Sigmoid colon (tissue), 6 donors: ENCODE measurements at regions not wholly inside any gene's neighbourhood (a gene's known extent, or its start where the extent isn't known, plus 50 kb on each side); places are given as distances from the start of the nearest gene placed in this dataset.

Source experiments
- DNase-seq: peaks from one replicate; pipeline ENCODE4 v3.0.0-alpha.2; 2019
- H3K27ac ChIP-seq, 4 donors: fragments of 200-600 bp; sonication (generic); one replicate each; pipeline ENCODE4 v1.5.1; 2016 to 2019; ENCODE audit warnings: mild to moderate bottlenecking in 1 of 4
- H3K27me3 ChIP-seq, 3 donors: fragments of 200-600 bp; sonication (generic); one replicate each; pipeline ENCODE4 v1.5.1; 2019; ENCODE audit warnings: mild to moderate bottlenecking in 1 of 3
- H3K36me3 ChIP-seq, 4 donors: fragments of 200-600 bp; sonication (generic); one replicate each; pipeline ENCODE4 v1.5.1; 2016 to 2019
- H3K4me1 ChIP-seq, 4 donors: fragments of 200-600 bp; sonication (generic); one replicate each; pipeline ENCODE4 v1.5.1; 2017 to 2019
- H3K4me3 ChIP-seq, 4 donors: fragments of 200-600 bp; sonication (generic); one replicate each; pipeline ENCODE4 v1.5.1; 2017 to 2019; ENCODE audit warnings: mild to moderate bottlenecking in 2 of 4, moderate library complexity in 1 of 4
- H3K9me3 ChIP-seq, 4 donors: fragments of 200-600 bp in 3 of 4; sonication (generic) in 3 of 4; one replicate each; pipeline versions ENCODE4 v1.5.1 to v1.6.1; 2013 to 2019
- EP300 ChIP-seq, 4 donors: sonication (generic); formaldehyde crosslinking; IDR thresholded peaks; one replicate each; pipeline ENCODE4 v1.6.1; 2017; ENCODE audit warnings: antibody characterized with exemption in 4 of 4
- POLR2A ChIP-seq, 2 donors: fragments of 450-650 bp; IDR thresholded peaks; one replicate each; pipeline ENCODE4 v1.6.1; 2016; ENCODE audit warnings: antibody characterized with exemption in 2 of 2, mild to moderate bottlenecking in 2 of 2, moderate library complexity in 2 of 2
- POLR2AphosphoS5 ChIP-seq, 4 donors: sonication (generic); formaldehyde crosslinking; IDR thresholded peaks; one replicate each; pipeline ENCODE4 v1.6.1; 2017; ENCODE audit warnings: antibody characterized with exemption in 4 of 4
- WGBS, 2 donors: extraction: QIAGEN DNeasy Blood & Tissue Kit; methylation state at CpG; one replicate each; pipeline ENCODE4 v1.1.7; 2013; 5-methylcytosine and 5-hydroxymethylcytosine counted together
- intact Hi-C: fragments of 100-400 bp; cut with DNase I; formaldehyde crosslinking; loops from one replicate; pipeline ENCODE4 v1.15.1; 2023
- TF ChIP-seq, protein P1 (sequence below), 4 experiments: fragments of 450-650 bp in 3 of 4; fragments of 200-600 bp in 1 of 4; IDR thresholded peaks; one replicate each; pipeline ENCODE4 v1.5.1; 2016 to 2019; ENCODE audit warnings: antibody characterized with exemption in 4 of 4, mild to moderate bottlenecking in 3 of 4, moderate library complexity in 2 of 4
- donor health status: healthy with polysubstance abuse.
- donor health status: healthy.

DNA sequence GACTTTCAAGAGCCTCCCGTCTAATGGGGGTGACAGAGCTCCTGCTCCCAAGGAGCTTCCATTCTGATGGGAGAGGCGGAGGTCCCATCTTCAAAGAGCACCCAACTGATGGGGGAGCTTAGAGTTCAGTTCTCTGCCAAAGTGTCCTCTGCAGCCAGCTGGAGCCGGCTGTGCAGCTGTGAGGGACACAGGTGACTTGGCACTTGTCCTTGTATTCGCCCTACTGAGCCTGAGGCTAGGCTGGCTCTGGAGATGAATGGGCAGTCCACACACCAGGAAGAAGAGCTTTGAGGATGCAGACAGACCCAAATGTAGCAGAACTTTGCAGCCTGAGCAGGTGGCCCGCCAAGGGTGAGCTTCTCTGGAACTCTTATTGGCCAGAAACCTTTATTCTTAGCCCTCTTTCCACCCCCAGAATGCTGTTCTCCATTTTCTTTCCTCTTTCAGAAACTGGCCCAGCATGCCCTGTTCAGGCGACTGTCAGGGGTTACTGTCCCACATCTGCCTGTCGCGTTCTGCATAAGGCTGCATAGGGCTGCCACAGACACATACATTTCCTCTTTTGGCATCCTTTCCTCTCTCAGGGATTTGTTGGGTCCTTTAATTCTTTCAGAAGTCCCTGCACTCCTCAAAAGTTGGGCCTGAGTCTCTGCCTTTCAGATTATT is 108.7 kb upstream of the LRFN2 start:
- no peaks in the 10 kb centered on the region for H3K9me3 ChIP-seq
- intact Hi-C loops: no loop called here
- no peak for DNase-seq
- H3K27me3 ChIP-seq: no peaks in the 10 kb centered on the region
- WGBS, 2 donors: 79 to 80% methylated on average over 8 of the region's 8 CpGs
- H3K36me3 ChIP-seq: no peaks in the 10 kb centered on the region
- no peak overlapping the region for H3K27ac ChIP-seq
- H3K4me3 ChIP-seq: no peak overlapping the region
- H3K4me1 ChIP-seq: no peaks in the 10 kb centered on the region
- TF ChIP-seq POLR2A (IDR thresholded peaks at IDR 0.05) (no peak), EP300 (IDR thresholded peaks at IDR 0.05) (no peak)

DNA sequence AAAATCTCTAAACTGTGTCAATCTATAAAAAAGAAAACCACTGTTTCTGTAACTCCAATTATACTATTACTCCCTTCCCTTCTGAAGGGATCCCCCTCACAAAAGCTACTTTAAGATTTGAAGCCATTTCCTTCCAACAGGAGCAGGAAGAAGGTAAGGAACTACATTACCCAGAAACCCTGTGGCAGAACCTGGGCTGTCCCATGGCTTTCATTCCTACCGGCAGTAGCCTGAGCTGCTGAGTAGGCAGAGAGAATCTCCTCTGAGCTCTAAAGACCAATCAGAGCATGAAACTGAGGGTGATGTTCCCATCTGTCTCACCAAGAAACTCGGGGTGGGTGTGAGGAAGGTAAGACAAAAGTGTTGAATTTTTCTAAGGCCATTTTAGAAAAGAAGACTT is 108.0 kb upstream of the LRFN2 start:
- H3K4me3 ChIP-seq: no peak overlapping the region
- no peaks in the 10 kb centered on the region for H3K36me3 ChIP-seq
- intact Hi-C loops: no loop called here
- DNase-seq: no peak
- no peaks in the 10 kb centered on the region for H3K4me1 ChIP-seq
- no peaks in the 10 kb centered on the region for H3K9me3 ChIP-seq
- H3K27me3 ChIP-seq: no peaks in the 10 kb centered on the region
- H3K27ac ChIP-seq: no peak overlapping the region
- TF ChIP-seq EP300 (IDR thresholded peaks at IDR 0.05) (no peak), POLR2A (IDR thresholded peaks at IDR 0.05) (no peak)
- TF ChIP-seq, protein P1, sequence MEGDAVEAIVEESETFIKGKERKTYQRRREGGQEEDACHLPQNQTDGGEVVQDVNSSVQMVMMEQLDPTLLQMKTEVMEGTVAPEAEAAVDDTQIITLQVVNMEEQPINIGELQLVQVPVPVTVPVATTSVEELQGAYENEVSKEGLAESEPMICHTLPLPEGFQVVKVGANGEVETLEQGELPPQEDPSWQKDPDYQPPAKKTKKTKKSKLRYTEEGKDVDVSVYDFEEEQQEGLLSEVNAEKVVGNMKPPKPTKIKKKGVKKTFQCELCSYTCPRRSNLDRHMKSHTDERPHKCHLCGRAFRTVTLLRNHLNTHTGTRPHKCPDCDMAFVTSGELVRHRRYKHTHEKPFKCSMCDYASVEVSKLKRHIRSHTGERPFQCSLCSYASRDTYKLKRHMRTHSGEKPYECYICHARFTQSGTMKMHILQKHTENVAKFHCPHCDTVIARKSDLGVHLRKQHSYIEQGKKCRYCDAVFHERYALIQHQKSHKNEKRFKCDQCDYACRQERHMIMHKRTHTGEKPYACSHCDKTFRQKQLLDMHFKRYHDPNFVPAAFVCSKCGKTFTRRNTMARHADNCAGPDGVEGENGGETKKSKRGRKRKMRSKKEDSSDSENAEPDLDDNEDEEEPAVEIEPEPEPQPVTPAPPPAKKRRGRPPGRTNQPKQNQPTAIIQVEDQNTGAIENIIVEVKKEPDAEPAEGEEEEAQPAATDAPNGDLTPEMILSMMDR (IDR thresholded peaks at IDR 0.05): no peak
- 16 to 39% methylated on average over 2 of the region's 2 CpGs for WGBS, 2 donors

DNA sequence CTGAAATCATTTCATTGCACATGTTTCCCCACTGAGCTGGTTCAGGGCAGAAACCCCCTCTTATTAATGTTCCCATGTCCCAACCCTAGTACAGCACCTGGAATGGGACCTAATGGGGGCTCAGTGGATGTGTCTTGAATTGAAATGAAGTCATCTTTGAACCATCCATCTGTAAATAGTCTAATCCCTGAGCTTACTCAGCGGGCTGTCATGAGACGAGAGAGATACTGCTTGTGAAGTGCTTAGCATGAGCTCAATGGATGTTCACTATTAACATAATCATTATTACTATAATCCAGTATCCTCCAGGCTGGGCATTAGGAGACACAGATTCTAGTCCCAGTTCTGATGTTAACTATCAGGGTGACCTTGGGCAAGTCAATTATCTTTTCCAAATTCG is 106.6 kb upstream of the LRFN2 start:
- Histone ChIP-seq H3K4me1 (no peaks in the 10 kb centered on the region), H3K9me3 (no peaks in the 10 kb centered on the region), H3K4me3 (no peak overlapping the region), H3K27me3 (no peaks in the 10 kb centered on the region), H3K27ac (no peak overlapping the region), H3K36me3 (no peaks in the 10 kb centered on the region)
- DNase-seq: no peak
- intact Hi-C loops: no loop called here
- WGBS, 2 donors: 84 to 90% methylated on average over 3 of the region's 3 CpGs
- TF ChIP-seq POLR2AphosphoS5 (IDR thresholded peaks at IDR 0.05) (no peak), POLR2A (IDR thresholded peaks at IDR 0.05) (no peak), EP300 (IDR thresholded peaks at IDR 0.05) (no peak)
- TF ChIP-seq, protein P1 (IDR thresholded peaks at IDR 0.05): no peak

DNA sequence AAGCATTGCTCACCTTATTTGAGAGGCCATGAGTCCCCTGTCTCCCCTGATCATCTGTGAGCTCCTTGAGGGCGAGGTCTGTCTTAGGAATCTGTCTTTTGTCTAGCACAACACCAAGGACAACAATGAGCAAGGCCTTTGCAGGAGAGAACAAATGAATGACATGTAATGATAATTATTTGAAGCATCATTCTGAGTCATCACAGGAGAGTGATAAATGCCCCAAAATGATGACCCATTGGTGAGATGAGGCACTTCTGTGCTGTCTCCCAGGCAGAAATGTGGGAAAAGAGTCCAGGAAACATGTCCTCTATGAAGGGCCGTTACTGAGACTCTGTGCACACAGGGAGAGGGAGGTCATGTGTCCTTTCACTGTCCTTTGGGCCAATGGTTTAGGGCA is 105.2 kb upstream of the LRFN2 start:
- Histone ChIP-seq H3K9me3 (no peaks in the 10 kb centered on the region), H3K36me3 (no peaks in the 10 kb centered on the region), H3K4me3 (no peak overlapping the region), H3K27ac (no peak overlapping the region), H3K27me3 (no peaks in the 10 kb centered on the region), H3K4me1 (no peaks in the 10 kb centered on the region)
- intact Hi-C loops: no loop called here
- 84 to 87% methylated on average over 2 of the region's 2 CpGs for WGBS, 2 donors
- no peak for DNase-seq
- TF ChIP-seq EP300 (IDR thresholded peaks at IDR 0.05): no peak
- TF ChIP-seq, protein P1 (IDR thresholded peaks at IDR 0.05): no peak
- TF ChIP-seq POLR2AphosphoS5 (IDR thresholded peaks at IDR 0.05): no peak
- TF ChIP-seq POLR2A (IDR thresholded peaks at IDR 0.05): no peak

DNA sequence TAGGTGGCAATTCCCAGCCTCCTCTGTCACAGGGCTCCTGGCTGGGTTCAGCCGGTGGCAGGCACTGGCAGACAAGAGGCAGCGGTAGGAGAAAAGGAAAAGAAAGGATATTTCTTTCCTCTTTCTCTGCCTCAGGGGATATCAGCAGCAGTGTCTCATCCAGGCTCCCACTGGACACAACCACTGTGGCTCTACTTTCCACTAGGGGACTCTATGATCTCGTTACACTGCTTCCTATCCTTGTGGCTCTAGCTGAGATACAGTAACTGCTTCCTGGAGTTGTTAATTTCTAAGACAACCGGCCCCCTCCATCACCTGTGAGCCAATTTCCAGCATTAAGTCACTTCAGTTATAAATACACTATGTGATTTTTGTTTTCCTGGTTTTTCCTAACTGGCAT is 102.0 kb upstream of the LRFN2 start:
- 63 to 66% methylated on average over 4 of the region's 4 CpGs for WGBS, 2 donors
- no peak for DNase-seq
- Histone ChIP-seq H3K4me3 (no peak overlapping the region), H3K27ac (no peak overlapping the region), H3K36me3 (no peaks in the 10 kb centered on the region), H3K27me3 (peaks cover 0 to 5% (median 0%) of the 10 kb centered on the region in 3 donors), H3K4me1 (no peaks in the 10 kb centered on the region), H3K9me3 (peaks cover 0 to 3% (median 1%) of the 10 kb centered on the region in 4 donors)
- TF ChIP-seq EP300 (IDR thresholded peaks at IDR 0.05) (no peak), POLR2AphosphoS5 (IDR thresholded peaks at IDR 0.05) (no peak), POLR2A (IDR thresholded peaks at IDR 0.05) (no peak)
- TF ChIP-seq, protein P1 (IDR thresholded peaks at IDR 0.05): no peak
- intact Hi-C loops: no loop called here
